ENCODE measurements at regions not wholly inside any gene's neighbourhood (a gene's known extent, or its start where the extent isn't known, plus 50 kb on each side); places are given as distances from the start of the nearest gene placed in this dataset.
A peak's percentile ranks its signal among the peaks of the same experiment; 100 is the strongest.

DNA sequence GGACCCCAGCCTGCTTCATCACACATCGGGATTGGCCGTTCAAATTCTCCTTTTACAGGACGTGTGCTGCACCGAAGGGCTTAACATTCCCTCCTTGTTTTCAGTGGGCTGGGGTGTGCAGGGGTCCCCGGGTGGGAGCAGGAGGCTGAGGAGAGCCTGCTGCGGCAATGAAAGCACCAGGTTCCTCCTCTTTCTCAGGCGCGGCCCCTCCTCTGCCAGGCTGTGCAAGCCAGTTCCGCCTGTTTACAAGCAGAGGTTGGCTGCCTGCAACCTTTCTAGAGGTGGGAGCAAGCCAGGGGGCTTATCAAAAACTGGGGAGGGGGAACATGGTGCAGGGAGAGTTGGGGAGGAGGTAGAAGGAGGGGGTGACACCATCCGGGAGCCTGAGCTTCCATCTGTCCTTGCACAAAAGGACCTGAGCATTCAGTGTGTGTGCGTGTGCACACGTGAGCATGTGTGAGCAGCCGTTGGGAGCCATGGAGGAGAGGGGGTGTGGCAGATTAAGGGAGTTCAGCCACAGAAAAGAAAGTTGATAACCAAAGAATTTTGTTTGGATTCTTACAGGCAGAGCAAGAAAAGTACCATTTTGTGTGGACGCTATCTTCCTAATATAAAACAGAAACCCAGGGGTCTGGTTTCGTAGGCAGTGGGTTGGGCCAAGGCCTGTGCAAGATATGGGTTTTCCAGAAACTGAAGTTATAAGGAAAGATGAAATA lies 108.8 kb upstream of the RFLNA start:
- DNase-seq (ENCODE audit: low spot score in 2 of 2), result no peak
- in situ Hi-C loops (cut with MboI; ENCODE audit: low sequenced_read_pairs), result no loop called here
- Histone ChIP-seq H3K9me3 (no peaks in the 10 kb centered on the region), H3K36me3 (replicated peaks) (no peaks in the 10 kb centered on the region), H3K27me3 (ENCODE audit: low read depth) (no peaks in the 10 kb centered on the region), H3K4me3 (no peak overlapping the region), H3K4me1 (no peaks in the 10 kb centered on the region)

DNA sequence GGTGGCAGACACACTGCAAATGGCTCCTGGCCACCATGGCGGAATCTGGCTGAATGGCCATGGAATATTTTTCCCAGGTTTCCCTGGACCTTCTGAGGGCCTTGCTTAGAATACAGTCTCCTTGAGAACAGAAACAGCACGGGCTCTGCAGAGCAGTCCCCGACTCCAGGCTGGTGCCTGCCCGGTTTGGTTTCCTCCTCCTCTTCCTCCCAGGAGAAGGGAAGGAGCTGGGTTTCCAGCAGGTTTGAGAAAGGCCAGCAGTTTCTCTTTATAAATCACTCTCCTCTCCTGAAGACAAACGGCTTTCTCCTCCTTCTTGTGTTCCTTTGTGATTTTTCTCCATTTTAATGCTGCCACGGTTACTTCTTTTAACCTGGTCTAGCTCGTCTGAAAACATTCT lies 106.8 kb upstream of the RFLNA start:
- H3K4me3 ChIP-seq, result no peak overlapping the region
- no peak for DNase-seq (ENCODE audit: low spot score in 2 of 2)
- no peaks in the 10 kb centered on the region for H3K27me3 ChIP-seq (ENCODE audit: low read depth)
- in situ Hi-C loops (cut with MboI; ENCODE audit: low sequenced_read_pairs), result no loop called here
- no peaks in the 10 kb centered on the region for H3K9me3 ChIP-seq
- H3K4me1 ChIP-seq, result no peaks in the 10 kb centered on the region
- no peaks in the 10 kb centered on the region for H3K36me3 ChIP-seq (replicated peaks)

DNA sequence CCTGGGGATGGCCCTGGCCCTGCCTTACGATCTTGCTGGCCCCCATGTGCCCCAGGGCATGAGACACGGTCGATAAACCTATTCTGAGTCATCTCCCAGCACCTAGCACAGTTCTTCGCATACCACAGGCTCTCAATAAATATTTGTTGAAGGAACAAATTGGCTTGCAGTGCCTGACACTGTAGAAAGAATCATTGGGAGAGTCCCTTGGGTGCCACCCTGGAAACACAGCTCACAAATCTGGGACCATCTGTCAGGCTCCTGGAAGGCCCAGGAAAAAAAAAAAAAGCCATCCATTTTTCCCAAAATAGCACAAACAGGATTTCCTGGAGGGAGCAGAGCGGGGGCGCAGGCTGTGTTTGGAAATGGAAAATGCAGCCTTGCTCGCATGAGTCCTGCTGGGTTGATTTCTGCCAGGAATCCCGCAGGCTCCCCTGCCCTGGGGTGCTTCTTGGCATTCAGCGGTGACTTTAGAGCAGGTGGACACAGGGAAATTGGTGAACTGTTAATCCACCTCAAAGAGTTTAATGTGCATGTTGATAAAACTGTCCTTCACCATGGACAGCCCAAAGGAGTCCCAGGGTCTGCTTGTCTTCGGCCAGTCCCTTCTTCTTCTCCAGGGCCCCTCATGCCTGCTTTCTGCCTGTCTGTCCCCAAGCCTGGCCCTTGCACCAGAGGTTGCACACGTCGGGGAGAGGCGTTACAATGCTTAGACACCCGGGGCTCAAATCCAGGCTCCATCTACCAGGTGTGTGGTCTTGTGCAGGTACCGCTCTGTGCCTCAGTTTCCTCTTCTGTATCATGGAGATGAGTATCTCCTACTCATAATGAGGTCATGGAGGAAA lies 106.1 kb upstream of the RFLNA start:
- in situ Hi-C loops (cut with MboI; ENCODE audit: low sequenced_read_pairs), result no loop called here
- DNase-seq (ENCODE audit: low spot score in 2 of 2), result peak in 1 of 2 experiments; percentile 41
- Histone ChIP-seq H3K27me3 (ENCODE audit: low read depth) (no peaks in the 10 kb centered on the region), H3K9me3 (0 out of 2 replicates have a peak, but pooled peaks cover 2% of the 10 kb centered on the region), H3K4me1 (no peaks in the 10 kb centered on the region), H3K36me3 (replicated peaks) (no peaks in the 10 kb centered on the region), H3K4me3 (no peak overlapping the region)

DNA sequence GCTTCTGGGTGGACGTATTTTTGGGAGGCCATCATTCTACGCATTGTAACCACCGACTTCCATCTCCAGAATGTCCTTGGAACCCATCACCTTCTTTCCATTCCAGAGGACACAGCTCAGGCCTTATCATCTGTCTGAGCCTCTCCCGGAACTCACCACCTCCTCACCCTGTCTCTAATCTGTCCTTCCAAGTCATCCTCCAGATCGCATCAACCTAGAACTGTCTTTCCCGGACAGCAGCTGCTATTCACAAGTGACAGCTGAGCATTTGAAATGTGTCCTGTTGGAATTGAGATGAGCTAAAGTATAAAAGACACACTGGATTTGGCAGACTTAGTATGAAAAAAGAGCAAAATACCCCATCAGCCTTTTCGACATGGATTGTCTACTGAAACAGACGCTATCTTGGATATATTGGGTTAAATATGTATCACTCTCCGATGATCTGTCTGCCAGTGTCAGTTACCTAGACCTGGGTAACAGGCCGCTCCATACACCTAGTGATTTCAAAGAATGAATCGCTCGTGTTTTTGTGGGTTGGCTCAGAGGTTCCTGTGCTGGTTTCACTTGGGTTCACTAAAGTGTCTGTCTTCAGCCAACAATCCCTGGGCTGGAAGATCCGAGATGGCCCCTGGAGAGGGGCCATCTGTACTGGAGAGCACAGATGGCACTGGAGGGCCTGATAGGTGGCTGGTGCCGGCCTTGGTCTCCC lies 104.4 kb upstream of the RFLNA start:
- no peak overlapping the region for H3K4me3 ChIP-seq
- H3K27me3 ChIP-seq (ENCODE audit: low read depth), result no peaks in the 10 kb centered on the region
- H3K9me3 ChIP-seq, result 0 out of 2 replicates have a peak, but pooled peaks cover 3% of the 10 kb centered on the region
- no peaks in the 10 kb centered on the region for H3K4me1 ChIP-seq
- H3K36me3 ChIP-seq (replicated peaks), result no peaks in the 10 kb centered on the region
- no peak for DNase-seq (ENCODE audit: low spot score in 2 of 2)
- in situ Hi-C loops (cut with MboI; ENCODE audit: low sequenced_read_pairs), result no loop called here

DNA sequence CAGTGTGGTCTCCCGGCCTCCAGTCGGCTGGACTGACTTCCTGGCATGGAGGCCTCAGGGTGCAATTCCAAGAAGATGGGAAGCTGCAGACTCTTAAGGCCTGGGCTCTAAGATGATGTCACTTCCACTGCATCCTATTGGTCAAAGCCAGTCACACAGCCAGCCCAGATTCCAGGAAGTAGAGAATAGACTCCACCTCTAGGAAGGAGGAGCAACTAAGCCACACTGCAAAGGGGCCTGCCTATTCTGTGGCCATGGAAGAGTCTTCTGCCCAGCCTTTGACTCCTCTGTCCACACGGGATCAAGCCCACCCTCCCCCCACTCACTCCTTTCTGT lies 103.9 kb upstream of the RFLNA start:
- Histone ChIP-seq H3K27me3 (ENCODE audit: low read depth) (no peaks in the 10 kb centered on the region), H3K4me1 (no peaks in the 10 kb centered on the region), H3K4me3 (no peak overlapping the region), H3K9me3 (0 out of 2 replicates have a peak, but pooled peaks cover 3% of the 10 kb centered on the region), H3K36me3 (replicated peaks) (no peaks in the 10 kb centered on the region)
- peak in 1 of 2 experiments; percentile 21 for DNase-seq (ENCODE audit: low spot score in 2 of 2)
- in situ Hi-C loops (cut with MboI; ENCODE audit: low sequenced_read_pairs), result no loop called here

DNA sequence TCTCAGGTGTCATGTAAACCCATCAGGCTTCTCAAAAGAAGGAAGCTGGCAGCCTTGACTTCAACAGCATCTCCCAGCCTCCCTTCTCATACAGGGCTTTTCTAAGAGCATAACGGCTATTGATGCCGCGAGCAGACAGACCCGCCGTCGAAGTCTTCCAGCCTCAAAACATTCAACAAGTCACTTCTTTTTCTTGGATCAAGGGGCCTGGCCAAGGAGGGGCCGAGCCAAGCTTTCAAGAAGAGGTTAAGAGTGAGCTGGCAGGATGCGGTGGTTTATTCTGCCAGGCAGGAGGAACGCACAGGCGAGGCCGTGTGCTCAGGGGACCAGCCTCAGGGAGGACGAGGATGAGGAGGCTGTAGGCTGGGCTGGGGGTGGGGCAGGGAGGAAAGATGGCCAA lies 102.9 kb upstream of the RFLNA start:
- Histone ChIP-seq H3K4me1 (no peaks in the 10 kb centered on the region), H3K36me3 (replicated peaks) (no peaks in the 10 kb centered on the region), H3K9me3 (0 out of 2 replicates have a peak, but pooled peaks cover 3% of the 10 kb centered on the region), H3K27me3 (ENCODE audit: low read depth) (no peaks in the 10 kb centered on the region), H3K4me3 (no peak overlapping the region)
- no peak for DNase-seq (ENCODE audit: low spot score in 2 of 2)
- in situ Hi-C loops (cut with MboI; ENCODE audit: low sequenced_read_pairs), result no loop called here

DNA sequence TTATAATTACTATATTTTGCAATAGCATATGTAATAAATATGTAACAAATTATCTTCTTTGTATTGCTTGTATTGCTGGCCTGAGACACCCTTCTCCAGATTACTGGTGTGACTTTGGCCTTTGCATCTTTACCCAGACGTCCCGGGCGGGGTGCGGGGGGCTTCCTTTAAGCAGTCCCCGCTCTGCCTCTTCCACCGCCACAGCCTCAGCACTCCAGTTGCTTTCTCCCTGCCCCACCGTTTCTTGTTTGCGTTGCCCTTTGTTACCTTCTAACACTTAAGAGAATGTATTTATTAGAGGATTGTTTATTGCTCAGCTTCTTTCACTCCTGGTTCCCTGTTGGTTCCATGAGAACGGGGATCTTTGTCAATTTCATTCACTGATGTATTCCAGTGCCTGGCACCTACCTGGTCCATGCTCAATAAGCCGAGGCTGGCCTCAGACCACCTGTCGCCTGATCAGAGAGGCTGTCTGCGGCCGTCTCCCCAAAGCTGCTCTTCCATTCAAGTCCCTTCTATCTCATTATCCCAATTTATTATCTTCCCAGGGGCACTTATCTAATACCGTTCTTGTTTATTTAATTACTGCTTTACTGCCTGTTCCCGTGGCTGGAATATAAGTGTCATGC lies 100.5 kb upstream of the RFLNA start:
- no peak overlapping the region for H3K4me3 ChIP-seq
- no peaks in the 10 kb centered on the region for H3K4me1 ChIP-seq
- no peak for DNase-seq (ENCODE audit: low spot score in 2 of 2)
- no peaks in the 10 kb centered on the region for H3K36me3 ChIP-seq (replicated peaks)
- in situ Hi-C loops (cut with MboI; ENCODE audit: low sequenced_read_pairs), result no loop called here
- no peaks in the 10 kb centered on the region for H3K27me3 ChIP-seq (ENCODE audit: low read depth)
- H3K9me3 ChIP-seq, result 0 out of 2 replicates have a peak, but pooled peaks cover 3% of the 10 kb centered on the region

DNA sequence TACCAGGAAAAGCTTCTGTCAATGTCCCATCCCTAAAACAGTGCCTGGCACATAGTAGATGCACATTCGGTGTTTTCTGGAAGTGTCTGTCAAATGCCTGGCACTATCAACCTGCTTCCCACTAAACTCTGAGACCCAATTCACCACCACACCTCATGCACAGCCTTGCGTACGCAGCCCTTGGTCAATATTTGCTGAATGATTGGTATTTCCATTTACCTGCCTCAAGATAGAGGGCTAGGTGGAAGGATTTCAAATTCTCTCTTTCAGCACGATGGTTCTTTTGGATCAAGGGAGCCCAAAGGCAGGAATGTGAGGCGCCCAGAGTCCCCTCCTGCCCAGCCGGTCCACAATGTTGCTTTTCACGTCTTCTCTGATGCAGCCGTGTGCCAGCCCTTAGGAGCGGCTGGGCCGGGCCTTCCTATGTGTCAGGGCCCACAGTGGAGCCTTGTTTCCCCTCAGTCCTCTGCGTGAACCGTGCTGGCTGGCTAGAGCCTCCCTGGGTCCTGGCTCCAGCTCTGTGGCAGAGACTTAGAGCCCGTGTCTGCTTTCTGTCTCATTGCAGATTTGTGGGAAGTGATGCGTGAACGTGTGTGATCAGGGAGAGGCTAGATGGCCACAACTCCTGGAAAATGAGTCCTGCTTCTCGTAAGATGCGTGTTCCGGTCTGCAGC lies 99.9 kb upstream of the RFLNA start:
- no peak for DNase-seq (ENCODE audit: low spot score in 2 of 2)
- Histone ChIP-seq H3K27me3 (ENCODE audit: low read depth) (no peaks in the 10 kb centered on the region), H3K4me1 (no peaks in the 10 kb centered on the region), H3K36me3 (replicated peaks) (no peaks in the 10 kb centered on the region), H3K9me3 (0 out of 2 replicates have a peak, but pooled peaks cover 3% of the 10 kb centered on the region), H3K4me3 (no peak overlapping the region)
- in situ Hi-C loops (cut with MboI; ENCODE audit: low sequenced_read_pairs), result no loop called here

DNA sequence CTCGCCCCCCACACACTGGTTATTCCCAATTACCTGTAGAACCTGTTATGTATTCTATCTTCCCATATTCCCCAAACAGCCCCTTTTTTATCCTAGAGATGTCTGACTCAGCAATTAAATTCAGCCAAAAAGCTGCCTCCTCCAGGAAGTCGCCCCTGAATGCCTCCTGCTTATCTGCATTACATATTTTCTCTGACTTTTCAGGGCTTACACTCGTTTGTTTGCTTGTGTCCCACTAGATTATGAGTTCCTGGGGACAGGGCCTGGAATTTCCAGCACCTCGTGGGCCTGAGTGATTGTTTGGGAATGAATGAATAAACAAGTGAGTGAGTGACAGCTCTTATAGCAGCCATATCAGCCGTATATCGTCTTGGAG lies 99.3 kb upstream of the RFLNA start:
- H3K4me1 ChIP-seq, result no peaks in the 10 kb centered on the region
- H3K9me3 ChIP-seq, result 0 out of 2 replicates have a peak, but pooled peaks cover 3% of the 10 kb centered on the region
- in situ Hi-C loops (cut with MboI; ENCODE audit: low sequenced_read_pairs), result no loop called here
- DNase-seq (ENCODE audit: low spot score in 2 of 2), result no peak
- H3K4me3 ChIP-seq, result no peak overlapping the region
- H3K36me3 ChIP-seq (replicated peaks), result no peaks in the 10 kb centered on the region
- H3K27me3 ChIP-seq (ENCODE audit: low read depth), result no peaks in the 10 kb centered on the region

DNA sequence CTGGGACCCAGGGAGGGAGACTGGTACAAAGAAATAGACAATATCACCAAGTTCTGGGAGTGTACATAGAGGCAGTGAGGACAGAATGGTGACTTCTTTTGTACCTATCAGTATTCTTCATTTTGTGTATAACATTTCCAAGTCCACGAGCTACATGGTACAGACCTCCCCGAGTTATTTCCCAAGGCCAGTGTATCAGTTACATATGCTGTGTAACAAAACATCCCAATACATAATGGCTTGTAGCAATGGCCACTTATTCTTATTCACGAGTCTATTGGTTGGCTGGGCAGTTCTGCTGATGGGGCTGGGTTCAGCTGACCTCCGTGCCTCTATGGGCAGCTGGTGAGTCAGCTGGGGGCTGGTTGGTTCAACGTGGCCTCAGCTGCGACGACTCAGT lies 98.7 kb upstream of the RFLNA start:
- peaks cover 4% of the 10 kb centered on the region; the same call in 1 of the 2 replicates for H3K9me3 ChIP-seq
- no peaks in the 10 kb centered on the region for H3K4me1 ChIP-seq
- no peak overlapping the region for H3K4me3 ChIP-seq
- in situ Hi-C loops (cut with MboI; ENCODE audit: low sequenced_read_pairs), result no loop called here
- DNase-seq (ENCODE audit: low spot score in 2 of 2), result no peak
- H3K27me3 ChIP-seq (ENCODE audit: low read depth), result no peaks in the 10 kb centered on the region
- no peaks in the 10 kb centered on the region for H3K36me3 ChIP-seq (replicated peaks)

DNA sequence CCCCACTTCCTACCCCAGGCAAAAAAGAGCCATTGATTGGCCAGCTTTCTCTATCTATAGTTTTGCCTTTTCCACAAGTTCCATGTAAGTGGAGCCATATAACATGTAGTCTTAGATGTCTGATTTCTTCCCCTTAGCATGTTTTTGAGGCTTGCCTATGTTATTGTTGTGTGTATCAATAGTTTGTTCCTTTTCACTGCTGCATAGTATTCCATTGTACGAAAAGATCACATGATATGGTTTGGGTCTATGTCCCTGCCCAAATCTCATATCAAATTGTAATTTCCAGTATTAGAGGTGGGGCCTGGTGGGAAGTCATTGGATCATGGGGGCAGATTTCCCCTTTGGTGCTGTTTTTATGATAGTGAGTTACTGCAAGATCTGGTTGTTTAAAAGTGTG lies 93.6 kb upstream of the RFLNA start:
- Histone ChIP-seq H3K36me3 (replicated peaks) (no peaks in the 10 kb centered on the region), H3K4me3 (no peak overlapping the region), H3K4me1 (no peaks in the 10 kb centered on the region), H3K9me3 (peaks cover 8% of the 10 kb centered on the region; the same call in 1 of the 2 replicates), H3K27me3 (ENCODE audit: low read depth) (no peaks in the 10 kb centered on the region; the same call in 1 of the 2 replicates)
- no peak for DNase-seq (ENCODE audit: low spot score in 2 of 2)
- in situ Hi-C loops (cut with MboI; ENCODE audit: low sequenced_read_pairs), result no loop called here

DNA sequence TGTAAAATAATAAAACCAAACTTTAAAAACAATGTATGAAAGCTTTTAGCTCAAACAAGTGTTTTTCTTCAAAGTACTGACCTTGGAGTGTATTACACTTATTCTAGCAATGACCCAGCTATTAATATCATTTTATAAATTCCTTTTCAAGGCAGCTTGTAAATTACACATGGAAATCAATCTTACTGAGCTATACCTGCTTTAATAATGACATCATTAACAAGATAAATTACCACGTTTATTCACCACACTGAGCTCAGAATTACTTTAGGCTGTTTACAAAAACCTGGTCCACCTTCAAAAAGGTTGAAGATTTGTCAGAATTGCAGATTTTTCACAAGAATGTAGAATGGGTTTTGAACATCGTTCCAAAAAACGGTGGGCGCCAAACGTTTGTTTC lies 91.7 kb upstream of the RFLNA start:
- H3K36me3 ChIP-seq (replicated peaks), result no peaks in the 10 kb centered on the region
- no peak overlapping the region for H3K4me3 ChIP-seq
- H3K9me3 ChIP-seq, result peaks cover 8% of the 10 kb centered on the region; the same call in 1 of the 2 replicates
- in situ Hi-C loops (cut with MboI; ENCODE audit: low sequenced_read_pairs), result no loop called here
- no peak for DNase-seq (ENCODE audit: low spot score in 2 of 2)
- no peaks in the 10 kb centered on the region; the same call in 1 of the 2 replicates for H3K27me3 ChIP-seq (ENCODE audit: low read depth)
- H3K4me1 ChIP-seq, result no peaks in the 10 kb centered on the region

DNA sequence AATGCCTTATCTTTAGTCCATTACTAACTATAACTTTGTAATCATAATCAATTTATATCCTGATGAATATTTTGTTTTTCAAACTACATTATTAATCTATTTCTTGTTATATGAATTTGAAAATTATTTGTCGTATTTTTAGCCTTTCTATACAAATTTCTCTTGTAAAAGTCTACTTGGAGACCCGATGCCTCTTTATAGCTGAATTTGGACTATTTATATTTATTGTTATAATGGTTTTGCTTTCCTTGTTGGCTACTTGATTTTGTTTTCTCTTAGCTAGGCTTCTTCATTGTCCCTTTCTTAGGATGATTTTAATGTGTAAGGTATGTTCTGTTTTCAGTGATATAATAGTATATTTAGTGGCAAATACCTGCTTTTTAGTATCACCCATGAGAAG lies 89.5 kb upstream of the RFLNA start:
- Histone ChIP-seq H3K4me1 (no peaks in the 10 kb centered on the region), H3K4me3 (no peak overlapping the region), H3K27me3 (ENCODE audit: low read depth) (no peaks in the 10 kb centered on the region; the same call in 1 of the 2 replicates), H3K9me3 (peaks cover 8% of the 10 kb centered on the region; the same call in 1 of the 2 replicates), H3K36me3 (replicated peaks) (no peaks in the 10 kb centered on the region)
- in situ Hi-C loops (cut with MboI; ENCODE audit: low sequenced_read_pairs), result no loop called here
- DNase-seq (ENCODE audit: low spot score in 2 of 2), result no peak
